GM23338 (cell line): ENCODE measurements at regions not wholly inside any gene's neighbourhood (a gene's known extent, or its start where the extent isn't known, plus 50 kb on each side); places are given as distances from the start of the nearest gene placed in this dataset.

Source experiments
- CREB1 ChIP-seq: fragments of 250-450 bp; sonication (Bioruptor Pico); IDR thresholded peaks from 2 replicates; pipeline ENCODE4 v1.5.0; 2020; ENCODE audit warnings: low read depth, mild to moderate bottlenecking, moderate library complexity
- EZH2 ChIP-seq: fragments of 200-600 bp; sonication (generic); IDR thresholded peaks from one replicate; pipeline ENCODE4 v1.8.0; 2017; ENCODE audit warnings: antibody characterized with exemption, mild to moderate bottlenecking, low read depth; ENCODE audit not compliant: unreplicated experiment
- EZH2phosphoT487 ChIP-seq: fragments of 200-600 bp; sonication (generic); IDR thresholded peaks from one replicate; pipeline ENCODE4 v1.8.1; 2018; ENCODE audit warnings: antibody characterized with exemption; ENCODE audit not compliant: unreplicated experiment
- JUNB ChIP-seq: IDR thresholded peaks from one replicate; pipeline ENCODE4 v1.6.1; 2016; ENCODE audit warnings: antibody characterized with exemption; ENCODE audit not compliant: unreplicated experiment
- NANOG ChIP-seq: IDR thresholded peaks from 2 replicates; pipeline ENCODE4 v1.6.1; 2016; ENCODE audit warnings: antibody characterized with exemption, borderline replicate concordance
- POLR2AphosphoS5 ChIP-seq: IDR thresholded peaks from 2 replicates; pipeline ENCODE4 v1.6.1; 2016; ENCODE audit warnings: antibody characterized with exemption, low read depth
- STAT1 ChIP-seq: IDR thresholded peaks from one replicate; pipeline ENCODE4 v1.6.1; 2016; ENCODE audit warnings: antibody characterized with exemption; ENCODE audit not compliant: unreplicated experiment
- ZNF114 ChIP-seq: fragments of 250-450 bp; sonication (Bioruptor Pico); IDR thresholded peaks from 2 replicates; pipeline ENCODE4 v1.5.0; 2020; ENCODE audit warnings: mild to moderate bottlenecking, moderate library complexity
- ZNF331 ChIP-seq: fragments of 250-450 bp; sonication (Bioruptor Pico); IDR thresholded peaks from 2 replicates; pipeline ENCODE4 v1.5.0; 2020; ENCODE audit warnings: low read depth, mild to moderate bottlenecking, moderate library complexity
- TF ChIP-seq, protein P1 (sequence below), 2 experiments: fragments of 200-600 bp in 1 of 2; sonication (generic) in 1 of 2; conservative IDR thresholded peaks; 2 replicates each; pipeline versions ENCODE4 v1.5.1 to v1.6.1; 2016 to 2017; ENCODE audit warnings: antibody characterized with exemption in 2 of 2, low read depth in 2 of 2, mild to moderate bottlenecking in 2 of 2, moderate library complexity in 1 of 2
- TF ChIP-seq, protein P2 (sequence below): IDR thresholded peaks from one replicate; pipeline ENCODE4 v1.6.1; 2018; ENCODE audit warnings: antibody characterized with exemption; ENCODE audit not compliant: unreplicated experiment
- TF ChIP-seq, protein P3 (sequence below): IDR thresholded peaks from 2 replicates; pipeline ENCODE4 v1.6.1; 2016; ENCODE audit warnings: antibody characterized with exemption
- TF ChIP-seq, protein P4 (sequence below): fragments of 250-450 bp; sonication (Bioruptor Pico); IDR thresholded peaks from 2 replicates; pipeline ENCODE4 v1.5.0; 2020; ENCODE audit warnings: mild to moderate bottlenecking, moderate library complexity

DNA sequence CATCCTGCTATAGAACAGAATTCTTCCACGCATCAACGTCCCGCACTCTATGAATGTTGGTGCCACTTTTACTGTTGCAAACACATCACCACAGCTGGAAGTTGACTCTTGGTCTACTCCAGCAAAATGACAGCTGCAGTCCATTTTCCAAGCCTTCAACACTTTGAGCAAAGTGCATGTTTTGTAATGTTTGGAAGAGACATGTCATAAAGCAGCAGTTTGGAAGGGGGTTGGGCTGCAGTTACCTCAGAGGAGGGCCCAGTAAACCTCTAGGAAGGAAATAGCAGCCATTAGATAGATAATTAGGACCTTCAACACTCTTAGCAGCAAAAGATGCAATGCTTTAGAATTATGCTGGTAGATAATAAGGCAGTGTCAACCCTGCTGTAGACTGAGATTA, 323.6 kb downstream of the TDRD3 start:
- TF ChIP-seq, protein P1, sequence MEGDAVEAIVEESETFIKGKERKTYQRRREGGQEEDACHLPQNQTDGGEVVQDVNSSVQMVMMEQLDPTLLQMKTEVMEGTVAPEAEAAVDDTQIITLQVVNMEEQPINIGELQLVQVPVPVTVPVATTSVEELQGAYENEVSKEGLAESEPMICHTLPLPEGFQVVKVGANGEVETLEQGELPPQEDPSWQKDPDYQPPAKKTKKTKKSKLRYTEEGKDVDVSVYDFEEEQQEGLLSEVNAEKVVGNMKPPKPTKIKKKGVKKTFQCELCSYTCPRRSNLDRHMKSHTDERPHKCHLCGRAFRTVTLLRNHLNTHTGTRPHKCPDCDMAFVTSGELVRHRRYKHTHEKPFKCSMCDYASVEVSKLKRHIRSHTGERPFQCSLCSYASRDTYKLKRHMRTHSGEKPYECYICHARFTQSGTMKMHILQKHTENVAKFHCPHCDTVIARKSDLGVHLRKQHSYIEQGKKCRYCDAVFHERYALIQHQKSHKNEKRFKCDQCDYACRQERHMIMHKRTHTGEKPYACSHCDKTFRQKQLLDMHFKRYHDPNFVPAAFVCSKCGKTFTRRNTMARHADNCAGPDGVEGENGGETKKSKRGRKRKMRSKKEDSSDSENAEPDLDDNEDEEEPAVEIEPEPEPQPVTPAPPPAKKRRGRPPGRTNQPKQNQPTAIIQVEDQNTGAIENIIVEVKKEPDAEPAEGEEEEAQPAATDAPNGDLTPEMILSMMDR (conservative IDR thresholded peaks at IDR 0.05; ENCODE audit: low read depth in 2 of 2): no peak
- no peak for TF ChIP-seq EZH2phosphoT487
- TF ChIP-seq EZH2: no peak
- no peak for TF ChIP-seq POLR2AphosphoS5
- no peak for TF ChIP-seq CREB1 (CRISPR knock-in tag)
- TF ChIP-seq, protein P2, sequence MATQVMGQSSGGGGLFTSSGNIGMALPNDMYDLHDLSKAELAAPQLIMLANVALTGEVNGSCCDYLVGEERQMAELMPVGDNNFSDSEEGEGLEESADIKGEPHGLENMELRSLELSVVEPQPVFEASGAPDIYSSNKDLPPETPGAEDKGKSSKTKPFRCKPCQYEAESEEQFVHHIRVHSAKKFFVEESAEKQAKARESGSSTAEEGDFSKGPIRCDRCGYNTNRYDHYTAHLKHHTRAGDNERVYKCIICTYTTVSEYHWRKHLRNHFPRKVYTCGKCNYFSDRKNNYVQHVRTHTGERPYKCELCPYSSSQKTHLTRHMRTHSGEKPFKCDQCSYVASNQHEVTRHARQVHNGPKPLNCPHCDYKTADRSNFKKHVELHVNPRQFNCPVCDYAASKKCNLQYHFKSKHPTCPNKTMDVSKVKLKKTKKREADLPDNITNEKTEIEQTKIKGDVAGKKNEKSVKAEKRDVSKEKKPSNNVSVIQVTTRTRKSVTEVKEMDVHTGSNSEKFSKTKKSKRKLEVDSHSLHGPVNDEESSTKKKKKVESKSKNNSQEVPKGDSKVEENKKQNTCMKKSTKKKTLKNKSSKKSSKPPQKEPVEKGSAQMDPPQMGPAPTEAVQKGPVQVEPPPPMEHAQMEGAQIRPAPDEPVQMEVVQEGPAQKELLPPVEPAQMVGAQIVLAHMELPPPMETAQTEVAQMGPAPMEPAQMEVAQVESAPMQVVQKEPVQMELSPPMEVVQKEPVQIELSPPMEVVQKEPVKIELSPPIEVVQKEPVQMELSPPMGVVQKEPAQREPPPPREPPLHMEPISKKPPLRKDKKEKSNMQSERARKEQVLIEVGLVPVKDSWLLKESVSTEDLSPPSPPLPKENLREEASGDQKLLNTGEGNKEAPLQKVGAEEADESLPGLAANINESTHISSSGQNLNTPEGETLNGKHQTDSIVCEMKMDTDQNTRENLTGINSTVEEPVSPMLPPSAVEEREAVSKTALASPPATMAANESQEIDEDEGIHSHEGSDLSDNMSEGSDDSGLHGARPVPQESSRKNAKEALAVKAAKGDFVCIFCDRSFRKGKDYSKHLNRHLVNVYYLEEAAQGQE: no peak
- no peak for TF ChIP-seq STAT1
- no peak for TF ChIP-seq JUNB
- TF ChIP-seq, protein P3, sequence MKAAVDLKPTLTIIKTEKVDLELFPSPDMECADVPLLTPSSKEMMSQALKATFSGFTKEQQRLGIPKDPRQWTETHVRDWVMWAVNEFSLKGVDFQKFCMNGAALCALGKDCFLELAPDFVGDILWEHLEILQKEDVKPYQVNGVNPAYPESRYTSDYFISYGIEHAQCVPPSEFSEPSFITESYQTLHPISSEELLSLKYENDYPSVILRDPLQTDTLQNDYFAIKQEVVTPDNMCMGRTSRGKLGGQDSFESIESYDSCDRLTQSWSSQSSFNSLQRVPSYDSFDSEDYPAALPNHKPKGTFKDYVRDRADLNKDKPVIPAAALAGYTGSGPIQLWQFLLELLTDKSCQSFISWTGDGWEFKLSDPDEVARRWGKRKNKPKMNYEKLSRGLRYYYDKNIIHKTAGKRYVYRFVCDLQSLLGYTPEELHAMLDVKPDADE: no peak
- TF ChIP-seq ZNF331: no peak
- TF ChIP-seq NANOG: no peak
- no peak for TF ChIP-seq ZNF114 (CRISPR knock-in tag)
- TF ChIP-seq, protein P4, sequence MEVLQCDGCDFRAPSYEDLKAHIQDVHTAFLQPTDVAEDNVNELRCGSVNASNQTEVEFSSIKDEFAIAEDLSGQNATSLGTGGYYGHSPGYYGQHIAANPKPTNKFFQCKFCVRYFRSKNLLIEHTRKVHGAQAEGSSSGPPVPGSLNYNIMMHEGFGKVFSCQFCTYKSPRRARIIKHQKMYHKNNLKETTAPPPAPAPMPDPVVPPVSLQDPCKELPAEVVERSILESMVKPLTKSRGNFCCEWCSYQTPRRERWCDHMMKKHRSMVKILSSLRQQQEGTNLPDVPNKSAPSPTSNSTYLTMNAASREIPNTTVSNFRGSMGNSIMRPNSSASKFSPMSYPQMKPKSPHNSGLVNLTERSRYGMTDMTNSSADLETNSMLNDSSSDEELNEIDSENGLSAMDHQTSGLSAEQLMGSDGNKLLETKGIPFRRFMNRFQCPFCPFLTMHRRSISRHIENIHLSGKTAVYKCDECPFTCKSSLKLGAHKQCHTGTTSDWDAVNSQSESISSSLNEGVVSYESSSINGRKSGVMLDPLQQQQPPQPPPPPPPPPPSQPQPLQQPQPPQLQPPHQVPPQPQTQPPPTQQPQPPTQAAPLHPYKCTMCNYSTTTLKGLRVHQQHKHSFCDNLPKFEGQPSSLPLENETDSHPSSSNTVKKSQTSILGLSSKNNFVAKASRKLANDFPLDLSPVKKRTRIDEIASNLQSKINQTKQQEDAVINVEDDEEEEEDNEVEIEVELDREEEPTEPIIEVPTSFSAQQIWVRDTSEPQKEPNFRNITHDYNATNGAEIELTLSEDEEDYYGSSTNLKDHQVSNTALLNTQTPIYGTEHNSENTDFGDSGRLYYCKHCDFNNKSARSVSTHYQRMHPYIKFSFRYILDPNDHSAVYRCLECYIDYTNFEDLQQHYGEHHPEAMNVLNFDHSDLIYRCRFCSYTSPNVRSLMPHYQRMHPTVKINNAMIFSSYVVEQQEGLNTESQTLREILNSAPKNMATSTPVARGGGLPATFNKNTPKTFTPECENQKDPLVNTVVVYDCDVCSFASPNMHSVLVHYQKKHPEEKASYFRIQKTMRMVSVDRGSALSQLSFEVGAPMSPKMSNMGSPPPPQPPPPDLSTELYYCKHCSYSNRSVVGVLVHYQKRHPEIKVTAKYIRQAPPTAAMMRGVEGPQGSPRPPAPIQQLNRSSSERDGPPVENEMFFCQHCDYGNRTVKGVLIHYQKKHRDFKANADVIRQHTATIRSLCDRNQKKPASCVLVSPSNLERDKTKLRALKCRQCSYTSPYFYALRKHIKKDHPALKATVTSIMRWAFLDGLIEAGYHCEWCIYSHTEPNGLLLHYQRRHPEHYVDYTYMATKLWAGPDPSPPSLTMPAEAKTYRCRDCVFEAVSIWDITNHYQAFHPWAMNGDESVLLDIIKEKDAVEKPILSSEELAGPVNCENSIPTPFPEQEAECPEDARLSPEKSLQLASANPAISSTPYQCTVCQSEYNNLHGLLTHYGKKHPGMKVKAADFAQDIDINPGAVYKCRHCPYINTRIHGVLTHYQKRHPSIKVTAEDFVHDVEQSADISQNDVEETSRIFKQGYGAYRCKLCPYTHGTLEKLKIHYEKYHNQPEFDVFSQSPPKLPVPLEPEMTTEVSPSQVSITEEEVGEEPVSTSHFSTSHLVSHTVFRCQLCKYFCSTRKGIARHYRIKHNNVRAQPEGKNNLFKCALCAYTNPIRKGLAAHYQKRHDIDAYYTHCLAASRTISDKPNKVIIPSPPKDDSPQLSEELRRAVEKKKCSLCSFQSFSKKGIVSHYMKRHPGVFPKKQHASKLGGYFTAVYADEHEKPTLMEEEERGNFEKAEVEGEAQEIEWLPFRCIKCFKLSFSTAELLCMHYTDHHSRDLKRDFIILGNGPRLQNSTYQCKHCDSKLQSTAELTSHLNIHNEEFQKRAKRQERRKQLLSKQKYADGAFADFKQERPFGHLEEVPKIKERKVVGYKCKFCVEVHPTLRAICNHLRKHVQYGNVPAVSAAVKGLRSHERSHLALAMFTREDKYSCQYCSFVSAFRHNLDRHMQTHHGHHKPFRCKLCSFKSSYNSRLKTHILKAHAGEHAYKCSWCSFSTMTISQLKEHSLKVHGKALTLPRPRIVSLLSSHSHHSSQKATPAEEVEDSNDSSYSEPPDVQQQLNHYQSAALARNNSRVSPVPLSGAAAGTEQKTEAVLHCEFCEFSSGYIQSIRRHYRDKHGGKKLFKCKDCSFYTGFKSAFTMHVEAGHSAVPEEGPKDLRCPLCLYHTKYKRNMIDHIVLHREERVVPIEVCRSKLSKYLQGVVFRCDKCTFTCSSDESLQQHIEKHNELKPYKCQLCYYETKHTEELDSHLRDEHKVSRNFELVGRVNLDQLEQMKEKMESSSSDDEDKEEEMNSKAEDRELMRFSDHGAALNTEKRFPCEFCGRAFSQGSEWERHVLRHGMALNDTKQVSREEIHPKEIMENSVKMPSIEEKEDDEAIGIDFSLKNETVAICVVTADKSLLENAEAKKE (CRISPR knock-in tag): no peak
